AG09319 (cell line): ENCODE measurements at regions not wholly inside any gene's neighbourhood (a gene's known extent, or its start where the extent isn't known, plus 50 kb on each side); places are given as distances from the start of the nearest gene placed in this dataset.

Experiments
- DNase-seq: peaks from one replicate; pipeline ENCODE4 v3.0.0-alpha.2; 2010; ENCODE audit warnings: low read depth; ENCODE audit errors: extremely low read depth
- CTCF ChIP-seq: IDR thresholded peaks from 2 replicates; pipeline ENCODE4 v1.5.1; 2011; ENCODE audit warnings: low read depth, mild to moderate bottlenecking, inconsistent platforms, low read length, moderate library complexity

- no peak for DNase-seq
- no peak for TF ChIP-seq CTCF
These were observed 75.8 kb upstream of the SYN2 start for GRCh38 chr3:11928381-11928780.

GRCh38 chr3:11929531-11929930, 74.7 kb upstream of the SYN2 start:
- DNase-seq, result no peak
- no peak for TF ChIP-seq CTCF

- no peak for DNase-seq
- TF ChIP-seq CTCF, result no peak
These were observed 74.1 kb upstream of the SYN2 start for GRCh38 chr3:11930084-11930483.

- no peak for DNase-seq
- TF ChIP-seq CTCF, result no peak
These were observed 71.6 kb upstream of the SYN2 start for GRCh38 chr3:11932636-11933035.

- no peak for DNase-seq
- no peak for TF ChIP-seq CTCF
These were observed 70.7 kb upstream of the SYN2 start for GRCh38 chr3:11933529-11933928.

GRCh38 chr3:11944052-11944673, 60.0 kb upstream of the SYN2 start:
- TF ChIP-seq CTCF, result peak; percentile 34
- DNase-seq, result no peak

- DNase-seq, result no peak
- TF ChIP-seq CTCF, result no peak
These were observed 55.9 kb upstream of the SYN2 start for GRCh38 chr3:11948331-11948730.
